ENCODE measurements at regions not wholly inside any gene's neighbourhood (a gene's known extent, or its start where the extent isn't known, plus 50 kb on each side); places are given as distances from the start of the nearest gene placed in this dataset.

DNA sequence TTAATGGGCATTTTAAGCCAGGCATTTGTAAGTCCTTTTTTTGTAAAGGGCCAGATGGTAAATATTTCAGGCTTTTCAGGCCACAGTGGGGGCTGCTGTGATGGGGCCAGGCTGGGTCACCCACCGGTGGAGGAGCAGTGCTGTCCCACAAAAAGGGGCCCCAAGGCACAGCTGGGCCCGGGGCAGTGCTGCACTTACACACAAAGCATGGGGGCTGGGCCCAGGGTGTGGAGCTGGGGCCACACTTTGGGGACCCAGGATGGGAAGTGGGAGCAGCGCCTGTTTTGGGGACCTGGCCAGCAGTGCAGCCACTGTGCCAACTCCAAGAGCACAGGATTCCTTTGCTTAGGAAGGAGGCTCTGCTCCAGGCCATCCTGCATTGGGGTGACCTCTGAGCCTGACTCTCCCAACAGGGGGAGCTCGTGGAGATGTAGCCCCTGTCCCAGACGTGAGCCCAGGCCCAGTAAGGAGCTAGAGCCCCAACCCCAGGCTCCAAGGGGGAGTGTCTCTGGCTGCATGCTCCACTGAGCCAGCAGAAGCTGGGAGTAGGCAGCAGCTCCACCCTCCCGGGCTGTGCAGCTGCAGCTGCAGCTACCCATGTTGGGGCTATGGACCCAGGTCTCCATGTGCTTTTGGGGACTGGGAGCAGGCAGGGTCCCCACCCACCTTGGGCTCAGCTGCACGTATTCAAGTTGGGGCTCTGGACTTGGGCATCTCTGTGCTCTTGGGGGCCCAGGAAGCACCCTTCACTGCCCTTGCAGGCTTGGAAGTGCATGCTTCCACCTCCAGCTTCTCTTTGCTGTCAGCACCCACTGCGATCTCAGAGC is 1036.5 kb upstream of the CNTNAP5 start:
- DNase-seq (ENCODE audit: insufficient read length, low spot score): no peak
- FAIRE-seq: no peak

DNA sequence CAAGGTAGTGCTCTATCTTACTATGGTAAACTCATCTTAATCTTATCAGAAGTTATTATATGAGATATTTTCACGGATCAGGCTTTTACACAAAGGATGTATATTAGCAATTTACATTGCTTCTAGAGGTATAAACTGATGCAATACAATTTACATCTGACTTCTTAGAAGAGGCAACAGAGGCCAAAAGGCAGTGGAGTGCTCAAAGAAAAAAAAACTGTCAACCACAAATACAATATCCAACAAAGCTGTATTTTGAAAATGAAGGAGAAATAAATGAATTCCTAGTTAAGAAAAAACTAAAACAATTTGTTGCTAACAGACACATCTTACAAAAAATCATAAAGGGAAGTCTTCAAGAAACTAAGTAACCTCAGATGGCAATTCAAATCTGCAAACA is 1031.5 kb upstream of the CNTNAP5 start:
- DNase-seq (ENCODE audit: insufficient read length, low spot score) (no peak), FAIRE-seq (no peak)

DNA sequence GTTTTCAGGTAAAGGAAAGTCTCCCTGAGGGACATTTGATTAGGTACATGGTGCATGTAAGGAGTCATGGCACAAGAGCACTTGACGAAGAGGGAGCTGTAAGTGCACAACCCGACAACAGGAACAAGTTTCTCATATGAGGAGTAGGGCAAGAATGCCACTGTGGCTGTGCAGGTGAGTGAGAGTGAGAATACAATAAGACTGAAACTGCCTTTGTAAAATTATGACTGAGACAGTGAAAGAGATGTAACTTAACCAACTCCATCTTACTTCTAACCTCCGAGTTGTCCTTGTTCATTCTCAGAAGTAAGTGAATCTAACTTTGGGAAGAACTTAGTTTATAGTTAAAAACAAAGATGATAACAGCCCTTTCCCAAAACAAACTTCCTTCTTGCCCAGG is 1025.8 kb upstream of the CNTNAP5 start:
- no peak for DNase-seq (ENCODE audit: insufficient read length, low spot score)
- no peak for FAIRE-seq

DNA sequence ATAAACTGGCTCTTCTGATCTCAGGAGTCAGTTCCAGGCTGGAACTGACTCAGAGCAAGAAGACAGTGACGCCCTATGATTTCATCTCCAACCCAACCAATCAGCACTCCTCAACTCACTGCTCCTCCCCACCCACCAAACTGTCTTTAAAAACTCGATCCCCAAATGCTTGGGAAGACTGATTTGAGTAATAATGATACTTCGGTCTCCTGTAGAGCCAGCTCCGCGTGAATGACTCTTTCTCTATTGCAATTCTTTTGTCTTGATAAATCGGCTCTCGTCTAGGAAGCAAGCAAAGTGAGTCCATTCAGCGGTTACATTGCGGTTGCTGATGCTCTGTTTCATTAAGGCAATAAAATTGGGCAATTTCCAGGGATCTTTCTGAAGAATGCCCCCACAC is 1025.3 kb upstream of the CNTNAP5 start:
- no peak for DNase-seq (ENCODE audit: insufficient read length, low spot score)
- FAIRE-seq: no peak

DNA sequence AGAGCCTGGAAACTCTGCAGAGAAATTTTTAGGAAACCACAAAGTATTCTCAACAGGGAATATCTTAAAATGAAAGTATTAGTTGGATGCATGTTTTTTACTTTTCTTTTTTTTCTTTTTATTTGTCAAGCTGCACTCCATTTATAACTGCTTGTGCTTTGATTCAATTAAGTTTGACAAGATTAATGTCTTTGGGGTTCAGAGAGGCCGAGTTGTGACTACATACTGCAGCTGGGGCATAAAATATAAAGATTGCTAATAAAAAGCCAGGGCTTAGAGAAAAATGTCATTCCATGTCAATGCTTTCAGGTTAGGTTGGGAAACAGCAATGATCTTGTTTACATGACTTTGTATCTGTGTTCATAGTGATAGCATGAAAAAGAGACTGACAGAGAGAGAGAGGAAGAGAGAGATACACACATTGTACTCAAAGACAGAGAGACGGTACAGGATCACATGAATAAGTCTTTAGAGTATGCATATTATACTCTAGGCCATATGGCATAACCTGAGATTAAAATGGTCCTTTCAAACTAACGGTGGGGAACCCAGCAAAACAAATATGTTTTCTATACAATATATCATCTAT is 1022.3 kb upstream of the CNTNAP5 start:
- no peak for DNase-seq (ENCODE audit: insufficient read length, low spot score)
- no peak for FAIRE-seq

DNA sequence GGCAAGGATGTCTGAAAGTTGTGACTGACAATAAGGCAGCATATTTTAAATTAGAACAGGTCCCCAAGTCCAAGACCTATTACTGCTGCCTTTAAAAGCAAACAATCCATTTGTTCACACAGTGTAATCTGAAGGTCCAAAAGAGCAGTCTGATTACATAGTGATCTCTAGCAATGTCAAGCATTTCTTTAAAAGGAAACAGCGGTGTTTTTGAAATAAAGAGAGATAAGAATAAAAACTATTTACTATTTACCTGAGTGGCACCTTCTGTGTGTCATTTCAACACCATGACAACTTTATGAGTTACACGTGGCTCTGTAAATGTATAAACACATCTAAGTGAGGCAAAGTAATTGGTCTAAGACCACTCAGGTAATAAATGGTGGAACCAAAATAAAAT is 1009.9 kb upstream of the CNTNAP5 start:
- DNase-seq (ENCODE audit: insufficient read length, low spot score) (no peak), FAIRE-seq (no peak)

DNA sequence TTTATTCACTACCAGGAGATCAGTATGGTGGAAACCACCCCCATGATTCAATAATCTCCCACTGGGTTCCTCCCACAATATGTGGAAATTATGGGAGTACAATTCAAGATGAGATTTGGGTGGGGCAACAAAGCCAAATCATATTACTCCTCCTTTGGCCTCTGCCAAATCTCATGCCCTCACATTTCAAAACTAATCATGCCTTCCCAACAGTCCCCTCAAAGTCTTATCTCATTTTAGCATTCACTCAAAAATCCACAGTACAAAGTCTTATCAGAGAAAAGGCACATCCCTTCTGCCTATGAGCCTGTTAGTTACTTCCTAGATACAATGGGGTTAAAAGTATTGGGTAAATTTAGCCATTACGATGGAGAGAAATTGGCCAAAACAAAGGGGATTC is 989.5 kb upstream of the CNTNAP5 start:
- FAIRE-seq: no peak

DNA sequence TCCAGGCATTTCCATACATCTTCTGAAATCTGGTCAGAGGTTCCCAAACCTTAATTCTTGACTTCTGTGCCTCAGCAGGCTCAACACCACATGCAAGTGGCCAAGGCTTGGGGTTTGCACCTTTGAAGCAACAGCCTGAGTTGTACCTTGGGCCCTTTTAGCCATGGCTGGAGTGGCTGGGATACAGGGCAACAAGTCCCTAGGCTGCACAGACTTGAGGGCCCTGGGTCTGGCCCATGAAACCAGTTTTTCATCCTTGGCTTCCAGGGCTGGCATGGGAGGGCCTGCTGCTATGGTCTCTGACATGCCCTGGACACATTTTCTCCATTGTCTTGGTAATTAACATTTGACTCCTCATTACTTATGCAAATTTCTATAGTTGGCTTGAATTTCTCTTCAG is 988.8 kb upstream of the CNTNAP5 start:
- no peak for FAIRE-seq
- no peak for DNase-seq (ENCODE audit: insufficient read length, low spot score)

More for the DNA sequence above, 989.5 kb upstream of the CNTNAP5 start:
- no peak for DNase-seq (ENCODE audit: insufficient read length, low spot score)

DNA sequence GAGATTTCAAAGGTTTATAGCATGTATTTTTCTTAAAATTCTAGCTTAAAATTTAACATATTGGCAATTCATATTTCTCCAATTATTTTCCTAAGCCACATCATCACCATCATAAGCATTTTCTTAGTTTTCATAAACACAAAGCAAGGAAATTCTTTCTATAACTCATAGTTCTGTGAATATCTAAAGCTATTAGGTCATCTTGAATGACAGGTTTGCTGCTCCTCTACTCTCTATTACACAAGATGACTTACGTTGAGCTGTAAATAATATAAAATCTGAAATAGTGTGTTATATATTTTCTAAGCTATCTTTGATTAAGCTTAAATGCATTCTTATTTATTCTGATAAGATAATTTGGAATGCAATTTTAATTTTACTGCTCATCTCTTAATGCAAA is 984.6 kb upstream of the CNTNAP5 start:
- DNase-seq (ENCODE audit: insufficient read length, low spot score) (no peak), FAIRE-seq (no peak)

DNA sequence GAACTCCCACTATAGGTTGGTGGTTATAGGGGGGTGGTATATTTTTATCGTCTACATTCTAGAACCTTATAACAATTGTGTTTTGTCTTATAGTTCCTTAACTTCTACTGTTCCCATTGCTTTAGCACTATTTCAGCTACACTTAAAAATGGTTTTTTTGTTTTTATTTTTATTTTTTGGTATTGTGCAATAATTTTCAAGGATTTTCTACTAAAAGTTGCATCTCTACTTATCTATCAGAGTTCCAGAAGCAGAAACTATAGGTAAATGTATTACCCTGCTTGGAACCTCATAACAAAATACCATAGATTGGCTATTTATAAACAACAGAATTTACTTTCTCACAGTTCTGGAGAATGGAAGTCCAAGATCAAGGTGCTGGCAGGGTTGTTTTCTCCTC is 981.6 kb upstream of the CNTNAP5 start:
- DNase-seq (ENCODE audit: insufficient read length, low spot score) (no peak), FAIRE-seq (no peak)

DNA sequence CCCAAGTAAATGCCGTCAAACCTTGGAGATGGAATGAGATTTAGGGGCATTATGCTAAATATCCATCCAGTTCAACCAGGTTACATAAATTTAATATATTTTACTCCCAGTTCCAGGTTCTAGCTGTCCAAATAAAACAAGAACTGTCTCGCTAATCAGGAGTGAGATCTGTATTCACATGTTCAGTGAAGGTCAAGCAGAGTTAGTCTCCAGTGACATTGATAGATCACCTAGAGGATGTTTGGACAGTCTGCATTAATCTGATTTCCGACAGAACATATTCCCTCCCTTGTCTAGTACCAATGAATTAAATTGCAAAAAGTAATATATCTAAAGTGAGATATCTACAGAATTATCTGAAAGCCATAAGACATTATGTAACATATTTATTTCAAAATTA is 979.4 kb upstream of the CNTNAP5 start:
- FAIRE-seq (no peak), DNase-seq (ENCODE audit: insufficient read length, low spot score) (no peak)

DNA sequence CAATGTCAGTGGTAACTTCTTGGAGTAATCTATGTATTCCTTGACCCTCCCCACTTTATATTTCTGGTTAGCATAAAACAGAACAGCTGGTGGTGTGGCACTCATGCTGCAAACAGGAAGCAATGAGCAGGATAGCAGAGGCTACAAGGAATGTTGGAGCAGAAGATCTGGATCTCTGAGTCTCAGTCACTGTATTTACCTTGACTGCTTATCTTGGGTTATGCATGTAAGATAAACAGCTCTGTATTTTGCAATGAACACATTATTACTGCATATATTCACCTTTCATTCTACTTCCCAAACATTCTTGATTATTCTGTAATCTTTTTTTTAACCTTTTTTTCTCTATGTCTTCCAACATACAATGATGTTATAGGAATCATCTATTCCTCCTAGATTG is 977.9 kb upstream of the CNTNAP5 start:
- DNase-seq (ENCODE audit: insufficient read length, low spot score): no peak
- FAIRE-seq: no peak

DNA sequence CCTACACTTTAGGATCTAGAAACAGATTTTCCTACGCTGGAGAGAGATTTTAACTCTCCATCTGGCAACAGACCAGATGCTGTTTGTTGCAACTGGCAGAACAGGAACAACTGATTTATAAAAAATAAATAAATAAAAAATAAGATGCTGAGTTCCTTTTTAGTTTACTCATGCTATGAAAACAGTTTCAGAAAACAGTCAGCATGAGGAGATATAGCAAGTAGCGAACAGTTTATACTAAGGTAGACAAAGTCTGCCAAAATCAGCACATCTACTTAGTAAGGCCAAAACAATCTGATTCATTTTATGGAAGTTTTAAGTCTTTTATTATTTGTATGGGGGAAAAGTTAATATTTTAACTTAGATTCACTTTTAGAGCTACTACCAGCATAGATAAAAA is 974.0 kb upstream of the CNTNAP5 start:
- no peak for FAIRE-seq
- DNase-seq (ENCODE audit: insufficient read length, low spot score): no peak

DNA sequence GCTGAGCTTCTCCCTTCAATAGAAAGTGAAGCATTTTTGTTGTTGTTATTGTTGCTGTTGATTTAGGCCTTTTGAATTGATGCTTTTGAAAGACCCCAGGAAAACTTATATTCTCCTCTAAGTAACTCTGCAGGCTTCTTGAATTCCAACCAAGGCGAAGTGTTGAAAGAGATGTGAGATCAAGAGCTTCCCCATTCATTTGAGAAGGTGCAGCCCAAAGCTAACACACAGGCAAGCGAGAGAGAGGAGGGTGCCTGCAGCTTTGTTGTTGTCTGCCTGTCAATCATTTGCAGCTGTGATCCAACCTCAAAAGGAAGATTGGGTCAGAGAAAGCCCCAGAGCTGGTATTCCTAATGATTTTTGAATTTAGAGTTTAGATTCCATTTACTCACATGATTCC is 963.6 kb upstream of the CNTNAP5 start:
- no peak for FAIRE-seq

DNA sequence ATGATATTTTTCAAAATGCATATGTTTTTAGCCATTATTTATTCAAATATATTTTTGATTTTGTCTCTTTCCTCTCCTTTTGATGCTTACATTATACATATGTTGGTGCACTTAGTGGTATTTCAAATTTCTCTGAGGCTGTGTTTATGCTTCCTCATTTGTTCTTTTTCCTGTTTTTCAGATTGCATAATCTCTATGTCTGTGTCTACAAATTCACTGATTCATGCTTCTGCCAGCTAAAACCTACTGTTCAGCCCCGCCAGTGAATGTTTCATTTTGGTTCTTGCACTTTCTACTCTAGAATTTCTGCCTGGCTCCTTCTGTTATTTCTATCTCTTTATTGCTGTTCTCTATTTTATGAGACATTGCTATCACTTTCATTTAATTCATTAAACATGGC is 951.7 kb upstream of the CNTNAP5 start:
- FAIRE-seq (no peak), DNase-seq (ENCODE audit: insufficient read length, low spot score) (no peak)

More for the DNA sequence above, 963.6 kb upstream of the CNTNAP5 start:
- no peak for DNase-seq (ENCODE audit: insufficient read length, low spot score)

DNA sequence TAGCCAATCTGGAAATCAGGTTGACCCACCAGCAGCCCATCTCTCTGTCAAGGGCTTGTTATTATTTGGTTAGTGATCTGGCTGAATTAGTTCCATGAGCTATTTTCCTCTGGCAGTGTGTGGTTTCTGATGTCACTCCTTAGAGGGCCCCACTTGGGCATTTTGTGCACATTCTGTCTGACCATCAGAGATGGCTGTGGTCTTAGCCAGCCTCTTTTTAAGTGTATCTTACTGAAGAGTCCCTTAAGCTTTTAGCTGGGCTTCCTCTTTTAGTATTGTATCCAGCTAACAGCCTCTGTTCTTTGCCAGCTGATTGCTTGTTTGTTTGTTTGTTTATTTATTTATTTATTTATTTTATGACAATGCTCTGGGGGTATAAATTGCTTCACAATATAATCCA is 951.1 kb upstream of the CNTNAP5 start:
- no peak for FAIRE-seq
- DNase-seq (ENCODE audit: insufficient read length, low spot score): no peak

DNA sequence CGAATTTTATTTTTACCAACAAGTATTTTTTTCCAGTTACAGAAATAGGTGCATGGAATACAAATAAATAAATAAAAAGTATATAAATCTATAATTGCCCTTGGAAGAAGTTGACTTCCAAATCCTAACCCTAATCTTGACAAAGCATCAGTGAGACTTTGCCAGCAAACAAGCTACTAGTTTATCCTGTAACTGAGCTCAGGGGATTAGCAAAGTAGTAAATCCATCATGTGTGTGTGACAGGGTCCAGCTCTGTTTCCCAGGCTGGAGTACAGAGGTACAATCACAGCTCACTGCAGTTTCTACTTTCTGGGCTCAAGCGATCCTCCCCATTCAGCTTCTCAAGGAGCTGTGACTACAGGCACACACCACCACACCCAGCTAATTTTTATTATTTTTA is 948.0 kb upstream of the CNTNAP5 start:
- DNase-seq (ENCODE audit: insufficient read length, low spot score) (no peak), FAIRE-seq (no peak)

DNA sequence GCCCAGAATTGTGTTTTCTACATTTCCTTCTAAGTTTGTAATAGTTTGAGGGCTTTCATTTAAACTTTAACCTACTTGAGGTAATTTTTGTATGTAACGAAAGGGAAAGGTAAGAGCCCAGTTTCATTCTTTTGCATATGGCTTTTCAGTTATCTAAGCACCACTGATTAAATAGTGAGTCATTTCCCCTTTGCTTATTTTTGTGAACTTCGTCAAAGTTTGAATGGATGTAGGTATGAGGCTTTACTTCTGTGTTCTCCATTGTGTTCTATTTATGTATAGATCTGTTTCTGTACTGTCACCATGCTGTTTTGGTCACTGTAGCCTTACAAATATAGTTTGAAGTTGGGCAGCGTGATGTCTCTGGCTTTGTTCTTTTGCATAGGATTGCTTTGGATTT is 944.8 kb upstream of the CNTNAP5 start:
- no peak for FAIRE-seq
- no peak for DNase-seq (ENCODE audit: insufficient read length, low spot score)

DNA sequence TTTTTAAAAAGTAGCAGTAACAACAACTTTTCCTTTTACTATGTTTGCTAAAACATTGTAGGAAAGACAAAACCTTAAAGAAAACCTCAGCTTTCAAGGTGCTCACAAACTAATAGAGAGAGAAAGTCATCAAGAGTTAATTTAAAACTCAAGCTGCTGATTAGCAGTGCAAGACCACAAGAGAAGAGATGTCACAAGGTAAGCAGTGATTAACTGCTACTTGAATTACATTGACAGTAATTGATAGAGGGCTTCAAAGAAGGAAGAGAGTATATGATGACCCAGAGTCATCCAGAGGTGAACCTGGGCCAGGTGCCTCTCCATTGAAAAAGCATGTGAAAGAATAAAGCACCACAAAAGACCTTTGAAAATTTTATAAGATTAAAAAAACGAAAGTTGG is 939.6 kb upstream of the CNTNAP5 start:
- DNase-seq (ENCODE audit: insufficient read length, low spot score): no peak
- no peak for FAIRE-seq

DNA sequence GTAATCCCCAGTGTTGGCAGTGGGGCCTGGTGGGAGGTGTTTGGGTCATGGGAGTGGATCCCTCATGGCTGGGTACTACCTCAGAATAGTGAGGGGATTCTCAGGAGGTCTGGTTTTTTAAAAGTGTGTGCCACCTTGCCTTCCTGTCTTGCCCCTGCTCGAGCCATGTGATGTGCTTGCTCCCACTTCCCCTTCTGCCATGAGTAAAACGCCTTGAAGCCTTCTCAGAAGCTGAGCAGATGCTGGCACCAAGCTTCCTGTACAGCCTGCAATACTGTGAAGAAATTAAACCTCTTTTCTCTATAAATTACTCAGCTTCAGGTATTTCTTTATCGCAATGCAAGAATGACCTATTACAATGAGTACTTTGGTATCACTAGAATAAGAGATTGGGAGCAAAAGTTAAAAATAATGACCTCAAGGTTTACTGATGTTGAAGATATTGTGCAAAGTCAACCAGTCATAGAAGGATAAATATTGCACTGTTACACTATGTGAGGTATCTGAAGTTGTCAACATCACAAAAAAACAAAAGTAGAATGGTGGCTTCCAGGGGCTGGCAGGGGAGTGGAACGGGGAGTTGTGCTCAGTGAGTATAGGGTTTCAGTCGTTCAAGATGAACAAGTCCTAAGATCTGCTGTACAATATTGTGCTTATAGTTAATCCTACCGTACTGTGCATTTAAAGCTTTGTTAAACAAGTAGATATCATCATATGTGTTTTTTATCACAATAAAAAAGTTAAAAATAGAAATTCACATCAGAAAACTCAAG is 938.3 kb upstream of the CNTNAP5 start:
- no peak for DNase-seq (ENCODE audit: insufficient read length, low spot score)

DNA sequence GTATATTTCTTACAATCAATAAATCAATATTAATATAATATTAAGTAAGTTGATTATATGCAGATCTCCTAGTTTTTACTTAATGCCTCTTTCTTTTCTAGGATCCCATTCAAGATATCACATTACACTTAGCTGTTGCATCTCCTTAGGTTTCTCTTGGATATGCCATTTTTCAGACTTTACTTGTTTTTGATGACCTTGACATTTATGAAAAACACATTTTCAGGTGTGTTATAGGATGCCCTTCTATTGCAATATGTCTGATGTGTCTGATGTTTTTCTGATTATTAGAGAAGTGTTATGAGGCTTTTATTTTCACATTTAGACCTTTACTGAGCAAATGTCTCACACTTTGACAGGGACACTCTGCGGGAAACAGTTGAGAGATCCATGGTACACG is 933.6 kb upstream of the CNTNAP5 start:
- DNase-seq (ENCODE audit: insufficient read length, low spot score): no peak
- FAIRE-seq: no peak

More for the DNA sequence above, 938.3 kb upstream of the CNTNAP5 start:
- no peak for FAIRE-seq

DNA sequence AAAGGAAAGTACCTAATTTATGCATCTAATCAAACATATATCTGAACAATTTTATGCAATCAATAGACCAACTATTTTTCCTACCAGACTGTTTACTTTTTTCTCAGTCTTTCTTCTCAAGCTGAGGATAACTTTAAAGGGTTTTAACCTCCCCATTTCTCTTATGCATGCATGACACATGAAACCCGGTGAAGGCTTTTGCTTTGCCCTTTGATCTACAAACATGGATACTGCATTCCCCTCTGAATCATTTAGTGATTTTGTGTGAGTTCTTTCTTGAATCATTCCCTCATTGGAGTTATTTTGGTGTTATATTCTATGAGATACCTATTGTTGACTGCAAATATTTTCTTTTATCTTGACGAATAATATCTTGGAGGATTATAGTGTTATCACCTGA is 931.9 kb upstream of the CNTNAP5 start:
- FAIRE-seq (no peak), DNase-seq (ENCODE audit: insufficient read length, low spot score) (no peak)
